ENCODE measurements at regions not wholly inside any gene's neighbourhood (a gene's known extent, or its start where the extent isn't known, plus 50 kb on each side); places are given as distances from the start of the nearest gene placed in this dataset.

DNA sequence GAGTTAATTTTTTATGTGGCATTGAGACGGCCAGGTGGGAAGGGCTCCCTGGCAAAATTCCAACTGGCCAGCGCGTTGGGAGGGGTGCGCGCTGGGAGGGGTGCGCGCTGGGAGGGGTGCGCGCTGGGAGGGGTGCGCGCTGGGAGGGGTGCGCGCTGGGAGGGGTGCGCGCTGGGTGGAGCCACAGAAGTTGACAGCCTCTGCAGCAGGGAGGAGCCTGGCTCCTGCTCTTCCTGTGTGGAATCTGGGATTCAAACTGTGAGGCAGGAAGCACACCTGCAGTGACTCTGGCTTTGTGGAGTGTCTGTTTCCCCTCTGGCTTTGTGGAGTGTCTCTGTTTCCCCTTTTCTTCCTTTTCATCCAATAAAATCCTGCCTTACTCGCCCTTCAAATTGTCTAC, 147.9 kb upstream of the CBLN2 start:
- DNase-seq (ENCODE audit: low read depth): no peak

DNA sequence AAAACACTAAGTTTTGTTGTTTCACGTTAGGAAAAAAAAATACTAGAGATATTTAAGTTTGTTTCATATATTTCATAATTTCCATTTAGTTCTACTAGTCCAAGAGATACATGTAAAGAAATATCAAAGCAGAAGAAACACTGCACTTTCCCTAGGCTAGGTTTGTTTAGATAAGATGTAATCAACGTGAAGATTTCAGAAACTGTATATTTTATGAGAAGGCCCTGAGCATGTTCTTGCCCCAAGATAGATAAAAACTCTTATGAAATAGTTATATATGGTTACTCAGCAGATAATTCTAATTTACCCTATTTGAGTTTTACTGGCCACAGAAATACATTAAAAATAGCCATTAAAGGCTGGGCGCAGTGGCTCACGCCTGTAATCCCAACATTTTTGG, 143.6 kb upstream of the CBLN2 start:
- DNase-seq (ENCODE audit: low read depth): no peak

DNA sequence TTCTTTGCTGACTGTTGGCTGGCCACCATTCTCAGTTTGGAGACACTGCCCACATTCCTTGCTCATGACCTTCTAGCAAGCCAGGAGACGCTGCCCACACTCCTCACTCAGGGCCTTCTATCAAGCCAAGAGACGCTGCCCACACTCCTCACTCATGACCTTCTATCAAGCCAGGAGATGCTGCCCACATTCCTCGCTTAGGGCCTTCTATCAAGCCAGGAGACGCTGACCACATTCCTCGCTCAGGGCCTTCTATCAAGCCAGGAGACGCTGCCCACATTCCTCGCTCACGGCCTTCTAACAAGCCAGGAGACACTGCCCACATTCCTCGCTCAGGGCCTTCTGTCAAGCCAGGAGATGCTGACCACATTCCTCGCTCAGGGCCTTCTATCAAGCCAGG, 131.3 kb upstream of the CBLN2 start:
- no peak for DNase-seq (ENCODE audit: low read depth)

DNA sequence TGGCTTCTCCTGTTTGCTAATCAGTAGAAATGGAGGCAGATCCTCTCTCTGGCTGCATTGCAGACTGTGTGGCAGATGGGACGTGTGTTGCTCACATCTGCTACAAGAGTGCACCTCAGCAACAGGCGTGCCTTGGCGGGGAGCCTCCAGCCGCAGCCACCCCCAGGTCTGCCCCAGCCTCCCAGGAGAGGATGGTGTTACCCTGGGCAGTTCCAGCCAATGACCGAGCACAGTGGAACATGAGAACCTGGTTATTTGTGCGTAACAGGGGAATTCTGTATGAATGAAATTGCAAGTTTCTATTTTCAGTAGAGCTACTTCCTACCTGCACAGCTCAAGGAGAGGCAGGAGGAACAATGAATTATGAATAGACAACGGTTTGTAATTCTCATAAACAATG, 130.6 kb upstream of the CBLN2 start:
- DNase-seq (ENCODE audit: low read depth): no peak

DNA sequence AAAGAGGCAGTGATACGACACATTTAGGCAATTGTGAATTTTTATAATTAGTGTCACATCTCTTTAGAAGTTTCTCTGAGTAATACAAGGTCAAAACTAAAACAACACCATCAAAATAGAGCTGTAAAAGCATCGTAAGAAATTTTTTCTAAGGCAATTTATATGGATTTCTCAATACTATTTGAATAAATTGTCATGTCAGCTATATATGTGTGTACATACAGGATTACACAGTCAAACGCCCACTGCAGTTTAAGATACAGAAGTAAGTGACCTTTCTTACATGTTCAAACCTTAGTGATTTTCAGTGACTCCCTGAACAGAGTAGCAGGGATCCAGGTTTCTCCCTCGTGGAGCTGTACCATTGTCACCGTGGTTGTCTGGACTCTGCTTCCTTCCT, 129.1 kb upstream of the CBLN2 start:
- DNase-seq (ENCODE audit: low read depth): no peak

DNA sequence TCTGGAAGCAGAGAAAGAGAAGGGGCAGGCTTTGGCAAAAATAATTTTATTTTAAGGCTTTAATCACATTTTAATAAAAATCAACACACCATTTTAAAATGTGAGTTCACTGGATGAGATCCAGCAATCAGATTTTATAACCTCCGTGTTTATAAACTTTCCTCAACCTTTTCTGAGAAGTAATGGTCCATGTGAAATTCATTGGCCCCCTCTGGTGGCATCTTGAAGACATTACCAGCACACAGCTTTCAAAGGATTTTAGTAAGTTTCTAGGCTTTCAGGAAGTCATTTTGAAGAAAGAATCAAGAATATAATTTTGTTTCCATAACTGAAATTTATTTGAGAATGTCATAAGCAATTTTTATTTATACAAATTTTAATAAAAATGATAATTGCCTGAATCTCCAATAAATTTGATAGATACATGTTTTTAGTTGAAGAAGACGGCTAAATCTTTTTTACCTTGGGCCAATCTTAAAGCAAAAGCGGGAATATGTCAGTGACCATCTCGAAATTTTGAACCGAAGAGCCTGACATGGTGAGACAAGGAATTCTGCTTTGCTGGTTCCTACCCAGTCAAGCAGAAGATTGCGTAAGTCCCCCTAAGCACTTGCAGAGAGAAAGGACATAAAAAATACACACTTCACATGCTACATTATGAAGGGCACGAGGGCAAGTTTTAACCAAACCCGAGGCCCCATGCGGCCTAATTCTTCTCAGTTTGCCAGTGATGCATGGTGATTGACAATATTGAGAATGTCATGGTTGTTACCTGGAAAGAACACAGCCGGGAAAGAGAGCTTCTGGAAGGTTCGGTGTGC, 128.4 kb upstream of the CBLN2 start:
- peak; percentile 3 for DNase-seq (ENCODE audit: low read depth)

DNA sequence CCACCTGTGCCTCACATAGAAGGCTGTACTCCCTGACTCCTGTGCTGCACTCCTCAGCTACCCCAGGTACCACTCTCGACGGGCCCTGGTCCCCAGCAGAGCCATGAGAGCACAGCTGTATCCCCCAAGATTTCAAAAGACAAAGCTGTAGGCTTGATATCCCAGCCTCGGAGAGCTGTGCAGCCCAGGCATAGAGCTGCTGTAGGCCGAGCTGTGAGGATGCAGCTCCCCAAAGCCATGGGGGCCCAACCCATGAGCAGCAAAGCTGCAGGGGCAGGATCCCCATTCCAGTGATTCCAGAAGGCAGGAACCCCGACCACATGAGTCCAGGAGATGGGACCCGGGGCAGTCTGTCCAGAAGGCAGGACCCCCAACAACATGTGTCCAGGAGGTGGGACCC, 123.8 kb upstream of the CBLN2 start:
- DNase-seq (ENCODE audit: low read depth): no peak

DNA sequence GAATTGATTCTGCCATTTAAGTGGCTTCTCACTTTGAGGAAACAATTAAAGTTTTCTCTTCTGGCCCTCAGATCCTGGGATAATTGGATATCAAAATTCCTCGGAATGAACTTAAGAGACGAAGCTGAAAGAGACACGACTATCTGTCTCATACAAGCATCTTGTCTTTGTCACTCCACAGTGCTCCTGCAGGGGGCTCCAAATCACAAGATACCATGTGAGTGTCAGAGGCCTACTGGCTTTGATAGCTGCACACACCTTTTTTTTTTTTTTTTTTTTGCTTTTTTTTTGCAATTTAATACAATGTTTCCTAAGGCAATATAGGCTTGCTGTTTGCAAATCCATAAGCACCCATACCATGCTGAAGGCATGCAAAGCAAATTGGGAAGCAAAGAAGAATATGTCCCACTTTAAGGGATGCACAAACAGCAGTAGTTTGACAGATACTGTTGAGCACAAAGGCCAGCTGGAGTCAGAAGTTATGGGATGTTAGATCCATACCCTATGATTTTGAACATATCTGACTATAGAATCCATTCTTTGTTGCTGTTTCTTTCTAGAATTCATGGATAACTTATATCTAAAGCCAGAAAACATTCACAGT, 109.0 kb upstream of the CBLN2 start:
- DNase-seq (ENCODE audit: low read depth): no peak

DNA sequence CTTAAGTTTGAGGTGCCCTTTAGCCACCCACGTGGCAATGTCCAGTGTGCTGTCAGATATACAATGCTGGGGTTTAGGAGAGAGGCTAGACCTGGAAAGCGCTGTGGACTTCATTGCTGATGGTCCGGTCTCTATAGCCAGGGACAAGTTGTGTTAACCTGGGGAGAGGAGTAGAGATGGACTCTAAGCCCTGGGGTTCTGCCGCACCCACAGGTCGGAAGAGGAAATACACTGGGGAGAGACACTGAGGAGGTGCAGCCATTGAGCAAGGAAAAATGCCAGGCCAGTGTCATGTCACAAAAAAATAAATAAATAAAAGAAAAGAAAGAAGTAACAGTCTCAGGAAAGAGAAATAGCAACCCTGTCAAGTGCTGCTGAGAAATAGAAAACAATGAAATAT, 106.9 kb upstream of the CBLN2 start:
- no peak for DNase-seq (ENCODE audit: low read depth)

DNA sequence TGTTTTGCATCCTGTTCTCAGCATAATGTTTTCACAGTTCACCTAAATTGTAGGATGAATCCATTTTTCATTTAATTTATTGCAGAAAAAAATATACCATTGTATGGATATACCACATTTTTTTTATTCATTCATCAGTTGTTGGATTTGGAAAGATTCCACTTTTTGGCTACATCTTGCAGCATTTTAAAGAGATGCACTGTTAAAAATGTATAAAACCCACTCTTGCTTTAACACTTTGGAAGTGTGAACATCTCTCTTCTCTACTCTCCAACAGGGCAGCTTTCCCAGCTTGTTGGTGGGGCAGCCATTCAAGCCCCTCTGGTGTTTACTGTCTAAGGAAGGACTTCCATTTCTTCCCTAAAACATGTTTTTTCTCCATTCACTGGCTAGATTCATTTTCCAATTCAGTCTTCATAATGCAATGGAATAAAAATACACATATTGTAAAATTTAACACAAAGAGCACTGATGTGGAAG, 104.4 kb upstream of the CBLN2 start:
- DNase-seq (ENCODE audit: low read depth): no peak

DNA sequence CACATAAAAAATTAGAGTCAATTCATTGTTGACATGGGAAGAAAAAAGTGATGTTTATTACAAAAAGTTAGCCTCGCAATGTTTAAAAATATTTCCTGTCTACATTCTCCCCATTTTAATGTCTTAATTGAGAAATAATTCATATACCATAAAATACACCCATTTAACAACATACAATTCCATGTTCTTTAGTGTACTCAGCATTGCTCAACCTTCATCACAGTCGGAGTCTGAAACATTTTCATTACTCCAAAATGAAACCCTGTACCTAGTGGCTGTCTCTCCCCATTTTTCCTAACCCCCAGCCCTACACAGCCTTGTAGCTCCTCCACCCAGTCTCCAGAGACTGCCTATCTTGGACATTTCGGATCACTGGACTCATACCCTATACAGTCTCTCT, 103.9 kb upstream of the CBLN2 start:
- DNase-seq (ENCODE audit: low read depth): no peak

DNA sequence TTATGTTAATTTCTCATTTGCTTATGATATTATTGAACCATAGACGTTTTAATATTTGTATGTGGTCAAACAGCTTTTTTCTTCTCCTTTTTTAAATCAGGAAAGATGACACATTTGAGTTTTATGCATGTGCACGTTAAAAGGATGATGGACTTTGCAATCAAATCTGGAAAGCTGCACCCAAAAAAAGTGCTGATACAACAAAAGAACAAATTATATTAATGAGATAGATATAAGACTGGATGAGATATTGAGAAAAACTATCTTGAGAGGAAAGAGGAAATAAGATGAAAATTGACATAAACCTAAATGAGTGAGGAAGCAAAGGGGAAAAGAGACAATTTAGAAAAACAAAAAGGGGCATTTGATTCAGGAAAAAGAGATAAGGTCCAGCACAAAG, 96.4 kb upstream of the CBLN2 start:
- no peak for DNase-seq (ENCODE audit: low read depth)

DNA sequence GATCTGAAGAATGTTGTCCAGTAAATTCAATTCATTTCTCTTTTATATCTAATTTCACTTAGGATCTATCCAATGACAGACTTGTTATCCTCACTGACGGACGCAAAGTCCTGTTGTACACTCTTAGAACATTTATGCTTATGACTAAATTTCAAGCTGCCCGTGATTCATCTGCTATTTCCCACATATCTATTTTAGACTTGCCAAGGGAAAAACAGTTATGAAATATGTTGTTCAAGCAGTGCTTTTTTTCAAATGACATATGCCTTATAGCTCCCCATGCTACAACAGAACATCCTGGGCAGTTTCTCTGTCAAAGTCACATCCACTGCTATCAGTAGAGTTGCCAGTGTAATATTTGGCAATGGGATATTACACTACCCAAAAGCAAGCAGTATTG, 94.2 kb upstream of the CBLN2 start:
- no peak for DNase-seq (ENCODE audit: low read depth)

DNA sequence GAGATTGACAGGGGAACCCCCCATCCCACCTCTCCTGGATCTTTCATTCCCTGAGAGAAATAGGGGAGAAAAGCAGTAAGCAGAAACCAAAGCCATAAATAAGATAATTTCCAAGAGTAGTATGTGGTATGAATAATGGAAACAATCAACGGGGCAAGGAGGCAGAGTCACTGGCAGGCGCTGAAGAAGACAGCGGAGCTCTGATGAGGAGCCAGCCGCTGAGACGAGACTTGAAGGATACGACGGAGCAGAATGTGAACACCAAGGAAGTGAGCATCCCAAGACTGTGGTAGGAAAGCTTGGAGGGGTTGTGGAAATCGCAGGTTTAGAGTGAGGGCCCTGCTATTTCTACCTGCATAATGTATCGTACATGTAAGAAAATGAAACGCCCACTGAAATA, 93.6 kb upstream of the CBLN2 start:
- no peak for DNase-seq (ENCODE audit: low read depth)

DNA sequence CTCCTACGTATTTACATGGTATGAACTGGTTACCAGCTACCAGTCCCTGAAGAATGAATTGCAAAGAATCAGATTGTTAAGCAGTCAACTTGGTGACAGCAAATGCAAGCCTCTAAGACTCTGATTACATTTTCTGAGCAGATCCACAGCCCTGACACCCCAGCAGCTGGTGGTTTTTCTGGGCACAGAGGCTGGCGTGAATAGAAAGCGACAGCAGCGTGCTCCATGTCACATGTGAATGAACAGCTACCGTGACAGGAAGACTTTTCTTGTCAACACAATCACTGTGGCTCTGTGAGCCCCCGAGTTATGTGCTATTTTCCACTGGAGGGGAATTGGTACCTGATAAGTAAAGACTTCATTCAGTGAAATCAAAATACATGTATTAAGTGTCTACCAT, 93.2 kb upstream of the CBLN2 start:
- no peak for DNase-seq (ENCODE audit: low read depth)

DNA sequence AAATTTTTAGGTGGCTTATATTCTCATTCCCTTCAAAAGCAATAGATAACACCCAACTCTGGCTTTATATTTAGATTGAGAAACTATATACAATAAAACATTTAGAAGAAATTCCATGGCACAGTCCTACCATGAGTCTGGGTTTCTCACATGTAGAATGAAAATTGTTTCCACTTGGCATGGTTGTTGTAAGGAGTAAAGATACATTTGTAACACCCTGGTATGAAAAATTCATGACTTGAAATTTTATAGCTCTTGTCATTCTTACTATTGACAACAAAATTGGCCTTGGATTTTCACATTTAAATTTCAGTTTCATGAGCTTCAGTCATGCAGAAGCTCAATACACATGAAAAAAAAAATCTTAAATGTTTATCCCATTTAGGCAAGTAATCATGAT, 92.5 kb upstream of the CBLN2 start:
- DNase-seq (ENCODE audit: low read depth): no peak

DNA sequence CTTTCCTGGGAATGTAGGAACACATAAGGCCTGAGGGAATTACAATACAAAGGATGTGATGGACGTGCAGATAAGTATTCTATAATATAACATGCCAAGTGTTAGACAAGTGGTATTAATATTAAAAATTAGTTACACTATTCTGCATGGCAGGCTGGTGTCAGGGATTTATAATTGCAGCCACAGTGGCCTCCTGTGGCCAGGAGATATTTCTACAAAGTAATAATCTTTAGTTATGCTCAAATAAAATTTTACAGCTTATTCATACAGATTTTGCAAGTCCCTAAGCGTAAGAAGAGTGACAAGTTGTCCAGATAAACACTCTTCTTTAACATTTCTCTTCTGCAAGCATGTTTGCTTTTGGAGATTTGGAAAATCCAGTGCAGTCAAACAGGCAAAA, 90.4 kb upstream of the CBLN2 start:
- no peak for DNase-seq (ENCODE audit: low read depth)

DNA sequence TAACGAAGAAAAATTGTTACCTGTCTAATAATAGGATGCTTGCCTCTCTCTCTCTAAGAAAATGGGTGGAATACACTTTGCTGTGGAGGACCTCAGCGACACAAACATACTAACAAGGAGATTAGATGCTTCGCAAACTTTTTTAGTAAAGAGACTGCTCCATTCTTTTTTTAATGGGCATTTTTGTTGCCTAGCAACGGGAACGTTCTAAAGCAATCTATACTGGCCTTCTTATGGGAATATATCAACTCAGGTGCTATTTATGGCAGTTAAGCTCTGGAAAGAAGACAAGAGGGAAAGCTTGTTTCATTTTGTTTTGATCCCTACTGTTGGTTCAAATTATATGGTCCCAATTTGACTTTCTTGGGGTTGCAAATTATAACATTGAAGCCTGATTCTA, 86.8 kb upstream of the CBLN2 start:
- no peak for DNase-seq (ENCODE audit: low read depth)

DNA sequence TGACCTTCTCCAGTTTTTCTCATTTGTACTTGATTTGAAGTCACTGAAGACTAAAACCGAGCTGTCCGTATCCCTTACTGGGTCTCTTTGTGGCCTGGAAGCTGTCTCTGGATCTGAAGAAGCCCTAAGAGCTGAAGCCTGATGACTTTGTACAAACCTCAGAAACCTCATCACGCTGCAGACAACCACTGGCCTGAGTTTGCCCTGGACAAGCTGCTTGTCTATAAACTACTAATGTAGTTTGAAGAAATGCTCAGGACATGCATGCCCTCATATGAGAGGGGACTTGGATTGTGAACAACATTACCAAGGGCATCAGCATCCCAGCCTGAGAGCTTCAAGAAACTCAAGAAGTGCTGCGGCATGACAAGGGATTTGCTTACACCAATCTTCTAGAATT, 79.3 kb upstream of the CBLN2 start:
- DNase-seq (ENCODE audit: low read depth): no peak

DNA sequence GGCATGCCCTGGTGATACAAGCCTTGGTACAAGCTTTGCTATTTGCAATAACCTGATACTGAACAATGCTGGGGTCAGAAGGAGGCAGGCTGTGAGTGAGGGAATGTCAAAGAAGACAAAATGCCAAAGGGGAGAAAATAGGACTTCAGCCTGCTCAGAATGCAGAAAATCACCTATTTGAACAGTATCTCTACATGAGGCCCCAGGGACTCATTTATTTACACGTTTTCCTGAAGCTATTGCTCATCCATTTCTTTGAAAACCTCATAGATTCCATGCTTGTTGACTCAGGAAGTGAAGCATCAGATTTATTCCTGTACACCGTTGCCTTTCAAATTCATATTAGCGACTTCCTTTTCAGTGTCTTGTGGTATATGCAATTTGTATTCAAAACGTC, 69.4 kb upstream of the CBLN2 start:
- no peak for DNase-seq (ENCODE audit: low read depth)

DNA sequence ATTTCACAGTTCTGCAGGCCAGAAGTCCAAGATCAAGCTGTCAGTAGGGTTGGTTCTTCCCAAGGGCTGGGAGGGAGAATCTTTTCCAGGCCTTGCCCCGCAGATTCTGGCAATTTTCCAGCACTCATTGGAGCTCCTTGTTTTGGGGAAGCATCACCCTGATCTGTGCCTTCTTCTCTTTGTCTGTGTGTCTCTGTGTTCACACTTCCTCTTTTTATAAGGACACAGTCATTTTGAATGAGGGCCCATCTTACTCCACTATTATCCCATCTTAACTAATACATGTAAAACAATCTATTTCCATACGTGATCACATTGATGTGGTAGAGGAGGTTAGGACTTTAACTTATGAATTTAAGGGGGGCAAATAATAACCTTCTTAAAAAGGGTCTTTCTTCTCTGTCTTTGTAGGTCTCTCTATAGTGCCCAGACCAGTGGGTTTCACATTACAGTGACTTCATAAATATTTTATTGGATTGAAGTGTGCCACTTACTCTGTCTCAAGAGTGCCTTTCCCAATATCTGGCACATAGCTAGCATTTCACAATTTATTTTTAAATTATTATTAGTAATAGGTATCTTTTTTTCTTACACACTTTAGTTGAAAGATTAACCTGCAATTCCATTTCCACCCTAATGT, 68.9 kb upstream of the CBLN2 start:
- no peak for DNase-seq (ENCODE audit: low read depth)

DNA sequence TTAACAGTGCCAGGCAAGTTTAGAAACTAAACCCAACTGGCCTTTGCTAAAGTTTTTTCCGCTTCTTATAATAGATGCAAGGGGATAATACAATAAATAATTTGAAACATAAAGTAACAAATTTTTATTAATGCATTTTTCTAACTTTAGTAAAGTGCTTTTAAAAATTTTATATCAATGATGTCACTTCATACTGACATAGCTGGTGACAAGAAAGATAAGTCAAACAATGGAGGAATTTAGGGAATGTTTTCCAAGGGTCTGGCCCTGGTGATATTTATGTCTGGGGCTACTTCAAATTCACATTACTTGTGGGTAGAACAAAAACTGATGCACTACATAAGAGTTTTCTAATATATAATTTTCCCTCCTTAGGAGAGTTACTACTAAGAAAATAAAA, 61.2 kb upstream of the CBLN2 start:
- DNase-seq (ENCODE audit: low read depth): no peak

DNA sequence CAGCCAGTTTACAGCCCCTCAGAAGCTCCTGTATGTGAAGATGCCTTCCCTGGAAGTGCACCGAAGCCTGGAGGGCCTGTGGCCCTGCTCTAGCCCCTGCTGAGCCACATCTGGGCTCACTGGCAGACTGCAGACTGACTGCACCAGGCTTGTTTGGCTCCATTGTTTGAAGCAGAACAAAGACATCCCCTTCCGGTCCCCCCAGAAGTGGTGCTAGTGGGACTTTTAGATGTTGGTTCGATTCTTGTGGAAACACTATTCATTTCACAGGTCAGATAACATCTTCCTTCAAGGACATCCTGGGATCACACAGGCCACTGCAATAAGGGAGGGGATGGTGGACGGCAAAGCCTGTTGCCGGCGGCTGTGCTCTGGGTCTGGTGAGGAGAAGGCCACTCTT, 57.8 kb upstream of the CBLN2 start:
- no peak for DNase-seq (ENCODE audit: low read depth)

DNA sequence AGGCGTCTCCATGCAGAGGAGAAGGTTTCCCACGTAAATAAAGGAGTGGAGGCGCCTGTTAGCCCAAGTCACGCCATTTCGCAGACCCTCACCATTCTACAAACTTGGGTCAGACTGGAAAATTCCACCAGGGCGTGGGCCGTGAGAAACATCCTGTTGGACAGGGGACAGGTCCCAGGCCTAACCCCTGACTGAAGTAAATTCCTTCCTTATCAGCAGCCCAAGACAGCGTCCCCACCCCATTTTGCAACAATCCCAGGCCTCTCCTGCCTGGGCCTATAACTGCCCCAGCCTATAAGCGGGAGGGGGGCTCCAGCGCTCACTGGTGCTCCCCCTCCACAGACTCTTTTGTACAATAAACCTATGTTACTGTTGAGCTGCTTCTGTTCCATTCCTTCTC, 57.3 kb upstream of the CBLN2 start:
- no peak for DNase-seq (ENCODE audit: low read depth)

Measured in stromal cell of bone marrow (primary cell).